Motor neuron (in vitro differentiated cells): ENCODE measurements at regions not wholly inside any gene's neighbourhood (a gene's known extent, or its start where the extent isn't known, plus 50 kb on each side); places are given as distances from the start of the nearest gene placed in this dataset.
A peak's percentile ranks its signal among the peaks of the same experiment; 100 is the strongest.
"Not testable (repeated sequence)": the region's sequence is repeated elsewhere in the genome, so short reads cannot be mapped to it uniquely, and the experiment has no call there.

ENCODE experiments used
- ATAC-seq, 8 experiments: fragments of 200-7000 bp; cut with Tn5 transposase; replicated peaks in 6 of 8; 2 replicates each; pipeline ENCODE4 v1.8.0; 2021; ENCODE audit warnings: mild to moderate bottlenecking in 8 of 8, moderate library complexity in 8 of 8
- H3K27ac ChIP-seq, 2 donors: fragments of 250-450 bp; sonication (Bioruptor Pico); 2 replicates each; pipeline ENCODE4 v1.9.0; 2021; ENCODE audit warnings: antibody characterized with exemption in 2 of 2, mild to moderate bottlenecking in 2 of 2, moderate library complexity in 1 of 2
- H3K4me1 ChIP-seq, 2 donors: fragments of 250-450 bp; sonication (Bioruptor Pico); replicated peaks in 1 of 2; 2 replicates each; pipeline ENCODE4 v1.6.1; 2021; ENCODE audit warnings: antibody characterized with exemption in 2 of 2, mild to moderate bottlenecking in 2 of 2, moderate library complexity in 1 of 2
- H3K4me3 ChIP-seq, 5 donors: fragments of 250-450 bp; sonication (Bioruptor Pico); 2 replicates each; pipeline ENCODE4 v1.9.0; 2021; ENCODE audit warnings: antibody characterized with exemption in 5 of 5, mild to moderate bottlenecking in 5 of 5, moderate library complexity in 4 of 5
- WGBS, 10 experiments: fragments of 450-650 bp; shearing (Covaris generic); methylation state at CpG; one replicate each; pipeline ENCODE4 v1.0.0; 2022; 5-methylcytosine and 5-hydroxymethylcytosine counted together
- in situ Hi-C, 9 experiments: fragments of 400-800 bp; cut with MboI; loops; one replicate each; pipeline ENCODE4 v1.15.0; 2021; ENCODE audit warnings: low sequenced_read_pairs in 9 of 9, low pct_unique_long_range_greater_than_20kb in 2 of 9; ENCODE audit not compliant: unreplicated experiment in 9 of 9

DNA sequence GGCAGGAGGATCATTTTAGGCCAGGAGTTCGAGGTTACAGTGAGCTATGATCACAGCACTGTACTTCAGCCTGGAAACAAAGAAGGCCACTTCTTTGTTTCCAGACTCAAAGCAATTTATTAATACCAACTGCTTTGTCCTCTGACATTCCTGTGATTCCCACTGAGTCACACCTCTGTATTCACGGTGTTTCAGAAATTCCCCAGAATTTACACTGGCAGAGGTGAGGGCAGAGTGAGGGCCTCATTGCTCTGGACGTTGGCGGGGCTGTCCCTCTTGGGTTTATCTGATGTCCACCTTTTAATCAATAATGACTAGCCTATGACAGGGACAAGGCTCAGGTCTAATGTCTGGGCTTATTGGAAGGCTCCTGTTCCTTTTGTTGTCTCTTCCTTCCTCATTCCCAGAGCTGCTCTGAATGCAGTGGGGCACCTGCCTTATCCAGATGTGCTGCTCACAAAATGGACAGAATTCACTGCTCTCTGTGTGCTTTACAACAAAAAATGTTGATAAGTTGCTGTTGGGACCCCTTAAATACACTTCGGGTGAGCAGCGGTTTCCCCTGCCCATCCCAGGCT, 160.1 kb downstream of the BCL2L11 start:
- no CpG with 5 or more reads among the region's 6 CpGs for WGBS, 10 experiments
- H3K27ac ChIP-seq, H3K4me1 ChIP-seq, H3K4me3 ChIP-seq, ATAC-seq, in situ Hi-C loops: not testable (repeated sequence)

DNA sequence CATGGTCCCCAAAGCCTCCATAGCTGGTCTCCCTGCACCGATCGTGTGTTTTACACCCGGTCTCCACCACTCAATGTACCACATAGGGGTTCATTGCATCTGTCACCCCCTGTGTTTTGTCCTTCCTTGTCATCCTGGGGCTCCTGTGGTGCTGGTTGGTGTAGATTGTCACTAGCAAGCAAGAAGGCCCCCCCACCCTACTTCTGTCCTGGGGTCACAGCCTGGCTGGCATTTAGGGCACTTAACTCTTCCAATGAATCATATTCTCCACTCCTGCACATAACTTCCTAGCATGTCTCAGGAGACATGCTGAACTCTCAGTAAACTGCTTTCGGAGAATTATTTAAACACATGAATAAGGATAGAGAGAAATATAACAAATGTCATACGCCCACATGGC, 161.4 kb downstream of the BCL2L11 start:
- H3K4me1 ChIP-seq, H3K27ac ChIP-seq, ATAC-seq, H3K4me3 ChIP-seq, in situ Hi-C loops: not testable (repeated sequence)
- no CpG with 5 or more reads among the region's 5 CpGs for WGBS, 10 experiments

DNA sequence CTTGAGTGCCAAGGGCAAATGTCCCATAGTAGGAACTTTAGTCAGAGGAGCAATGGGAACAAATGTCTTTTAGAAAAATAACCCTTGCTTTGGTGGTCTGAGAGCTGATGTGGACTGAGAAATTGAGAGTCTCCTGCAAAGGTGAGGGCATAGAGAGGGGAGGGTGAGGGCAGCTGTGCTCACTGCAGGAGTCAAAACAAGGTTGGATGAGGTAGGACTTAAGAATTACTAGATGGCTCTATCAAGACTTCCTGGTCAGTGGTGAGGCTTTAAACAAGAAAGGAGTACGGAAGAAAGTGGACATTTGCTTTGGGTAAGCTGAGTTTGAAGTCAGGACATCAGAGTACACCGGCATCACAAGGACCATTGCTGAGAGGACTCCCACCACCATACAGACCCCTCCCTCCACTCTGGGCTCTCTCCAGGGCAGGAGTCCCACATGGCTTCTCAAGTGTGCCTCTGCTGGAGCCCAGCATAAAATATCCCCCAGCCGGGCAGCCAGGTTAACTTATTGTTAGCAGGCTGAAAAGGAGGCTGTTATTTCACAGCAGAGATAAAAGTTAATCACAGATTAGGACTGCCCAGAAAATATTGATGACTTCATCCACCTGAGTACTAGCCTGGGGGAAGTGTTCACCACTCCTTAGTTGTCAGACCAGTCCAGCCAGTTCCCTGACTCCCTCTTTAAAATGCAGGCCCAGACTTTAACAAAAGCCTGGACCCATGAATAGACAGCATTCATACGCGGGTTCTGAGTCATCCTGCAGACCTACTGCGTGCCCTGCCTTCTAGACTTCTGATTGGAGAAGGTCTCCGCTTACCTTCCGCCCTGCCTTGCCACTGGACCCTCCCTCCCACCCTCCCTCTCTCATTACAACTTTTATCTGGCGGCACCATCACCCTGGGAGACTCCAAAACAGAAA, 167.2 kb downstream of the BCL2L11 start:
- H3K4me3 ChIP-seq, H3K27ac ChIP-seq, H3K4me1 ChIP-seq, ATAC-seq, in situ Hi-C loops: not testable (repeated sequence)
- WGBS, 10 experiments = no CpG with 5 or more reads among the region's 9 CpGs

DNA sequence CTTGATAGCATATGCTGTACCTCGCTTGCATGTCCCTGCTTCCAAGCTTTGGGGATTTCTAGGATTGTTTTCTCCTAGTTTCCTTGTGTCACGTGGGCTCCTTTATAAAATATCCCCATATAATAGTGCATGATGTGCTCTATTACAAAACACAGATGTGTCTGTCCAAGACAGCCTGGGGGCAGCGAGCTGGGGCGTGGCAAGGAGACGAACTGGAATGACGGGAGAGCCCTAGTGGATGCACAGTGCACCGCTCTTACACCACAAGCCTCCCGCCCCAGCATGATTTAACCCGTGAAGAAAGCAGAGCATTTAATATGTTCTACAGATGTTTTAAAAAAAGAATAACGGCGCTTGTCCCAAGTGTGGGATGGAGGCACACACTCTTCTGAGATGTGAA, 169.7 kb downstream of the BCL2L11 start:
- H3K4me3 ChIP-seq, H3K27ac ChIP-seq, H3K4me1 ChIP-seq, in situ Hi-C loops: not testable (repeated sequence)
- WGBS, 10 experiments = no CpG with 5 or more reads among the region's 11 CpGs
- peak in 3 of 8 experiments; percentile 72 to 98 (median 92) for ATAC-seq

DNA sequence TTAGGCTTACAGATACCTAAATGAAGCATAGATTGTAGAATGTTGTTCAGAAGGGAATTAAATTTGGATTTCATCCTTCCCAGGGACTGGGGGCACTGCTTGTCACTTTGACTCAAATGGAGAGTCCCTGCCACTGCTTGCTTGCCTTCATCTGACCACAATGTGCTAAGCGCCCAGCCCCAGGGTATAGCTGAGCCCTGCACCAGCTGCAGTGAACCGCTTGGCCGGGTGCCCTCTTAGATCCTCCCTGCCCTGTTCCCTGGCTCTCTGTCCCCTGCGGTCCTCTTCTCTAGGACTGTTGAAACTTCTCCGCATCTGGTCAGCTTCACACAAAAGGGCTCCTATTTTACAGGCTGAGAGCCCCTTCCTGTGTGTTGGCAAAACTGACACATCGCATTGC, 170.9 kb downstream of the BCL2L11 start:
- H3K4me1 ChIP-seq, in situ Hi-C loops, H3K4me3 ChIP-seq, H3K27ac ChIP-seq: not testable (repeated sequence)
- no CpG with 5 or more reads among the region's 6 CpGs for whole genome bisulfite sequencing, 10 experiments
- peak in 2 of 8 experiments; percentile 11 to 61 for ATAC-seq

DNA sequence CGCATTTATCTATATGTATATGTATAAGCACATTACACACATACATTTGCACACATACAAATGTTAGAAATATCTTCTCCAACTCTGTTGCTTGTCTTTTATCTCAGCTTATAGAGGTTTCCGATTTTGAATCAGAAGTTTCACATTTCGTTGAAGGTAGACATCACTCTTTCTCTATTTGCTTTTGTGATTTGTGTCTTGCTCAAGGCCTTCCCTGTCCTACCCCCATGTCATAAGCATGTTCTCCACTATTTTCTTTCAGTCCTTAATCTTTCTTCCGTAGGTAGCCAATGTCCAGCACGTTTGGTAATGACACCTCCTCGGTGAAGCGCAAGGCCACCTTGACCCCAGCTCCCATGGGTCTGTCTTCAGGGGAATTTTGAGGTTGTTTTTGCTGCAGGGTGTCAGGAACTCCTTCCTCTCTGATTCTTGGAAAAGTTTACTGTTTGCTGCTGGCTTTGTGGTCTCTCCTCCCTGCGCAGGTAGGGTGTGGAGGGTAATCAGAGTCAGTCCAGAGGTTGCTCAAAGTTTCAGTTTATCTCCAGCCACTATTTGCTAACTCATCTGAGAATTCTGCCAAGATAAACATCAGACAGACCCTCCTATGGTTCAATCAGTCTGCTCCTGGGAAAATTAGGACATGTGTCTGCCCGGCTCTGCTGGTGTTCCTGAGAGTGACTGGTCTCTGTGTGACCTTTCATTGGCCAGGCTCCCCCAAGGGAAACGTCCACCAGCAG, 171.7 kb downstream of the BCL2L11 start:
- H3K4me3 ChIP-seq, H3K4me1 ChIP-seq, in situ Hi-C loops, H3K27ac ChIP-seq, ATAC-seq: not testable (repeated sequence)
- no CpG with 5 or more reads among the region's 10 CpGs for WGBS, 10 experiments

DNA sequence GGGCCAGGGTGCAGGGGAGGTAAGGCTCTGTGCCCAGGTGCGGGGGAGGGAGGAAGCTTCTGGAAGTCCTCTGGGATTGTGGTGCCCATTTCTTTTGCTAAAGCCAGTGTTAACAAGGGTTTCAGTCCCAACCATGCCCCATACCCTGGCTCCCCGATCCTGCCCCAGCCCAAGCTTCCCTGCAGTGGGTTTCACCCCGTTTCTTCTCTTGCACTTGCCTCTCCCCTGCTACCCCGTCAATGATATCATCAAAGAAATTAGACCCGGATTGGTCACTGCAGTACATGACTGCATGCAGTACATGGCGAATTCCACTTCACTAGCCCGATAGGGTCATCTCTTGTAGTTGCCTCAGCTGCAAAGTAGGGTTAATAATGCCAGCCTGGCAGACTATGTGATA, 174.0 kb downstream of the BCL2L11 start:
- WGBS, 10 experiments = no CpG with 5 or more reads among the region's 7 CpGs
- H3K4me1 ChIP-seq, in situ Hi-C loops, ATAC-seq, H3K27ac ChIP-seq, H3K4me3 ChIP-seq: not testable (repeated sequence)

DNA sequence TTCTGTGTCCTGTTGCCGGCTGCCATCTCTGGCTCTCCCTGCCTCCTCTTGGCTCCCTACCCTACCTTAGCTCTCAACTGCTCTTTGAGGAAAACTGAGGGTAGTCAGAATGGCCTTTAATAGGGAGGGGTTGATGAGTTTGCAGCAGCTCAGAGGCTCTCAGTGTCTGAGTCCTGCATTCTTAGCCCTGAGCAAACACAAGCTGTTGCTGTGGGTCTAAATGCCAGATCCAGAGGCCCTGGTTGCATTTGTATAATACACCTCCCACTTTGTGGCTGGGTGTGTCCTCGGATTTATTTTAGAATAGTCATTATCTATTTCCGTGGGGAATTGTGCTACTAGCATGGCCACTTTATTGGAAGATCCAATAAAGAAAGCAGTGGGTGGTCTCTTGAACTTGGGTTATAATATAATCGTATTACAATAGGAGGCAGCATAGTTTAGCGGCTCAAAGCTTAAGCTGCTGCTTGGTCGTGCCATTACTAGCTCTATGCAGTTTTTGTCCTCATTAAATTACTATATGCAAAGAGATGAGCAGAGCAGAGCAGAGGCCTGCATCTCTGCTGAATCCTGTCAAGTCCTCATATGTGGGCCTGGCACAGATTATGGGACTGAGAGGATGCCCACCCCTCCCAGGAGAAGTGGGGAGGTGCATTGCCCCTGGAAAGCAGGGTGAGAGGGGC, 175.5 kb downstream of the BCL2L11 start:
- WGBS, 10 experiments = no CpG with 5 or more reads among the region's 6 CpGs
- in situ Hi-C loops, H3K4me1 ChIP-seq, H3K4me3 ChIP-seq, H3K27ac ChIP-seq: not testable (repeated sequence)
- peak; percentile 81 to 91 (median 88) for ATAC-seq

DNA sequence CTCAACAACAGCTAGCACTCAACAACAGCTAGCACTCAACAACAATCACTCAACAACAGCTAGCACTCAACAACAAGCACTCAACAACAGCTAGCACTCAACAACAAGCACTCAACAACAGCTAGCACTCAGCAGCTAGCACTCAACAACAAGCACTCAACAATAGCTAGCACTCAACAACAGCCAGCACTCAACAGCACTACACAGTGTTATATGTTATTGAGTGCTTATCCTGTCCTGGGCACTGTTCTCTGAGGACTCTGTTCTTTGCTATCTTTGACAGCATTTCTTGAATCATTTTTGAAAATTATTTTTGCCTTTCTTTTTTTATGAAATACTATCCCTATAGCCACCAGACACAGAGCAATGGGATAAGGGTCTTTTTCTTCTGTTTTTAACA, 176.4 kb downstream of the BCL2L11 start:
- ATAC-seq, H3K27ac ChIP-seq, H3K4me1 ChIP-seq, H3K4me3 ChIP-seq, in situ Hi-C loops: not testable (repeated sequence)

DNA sequence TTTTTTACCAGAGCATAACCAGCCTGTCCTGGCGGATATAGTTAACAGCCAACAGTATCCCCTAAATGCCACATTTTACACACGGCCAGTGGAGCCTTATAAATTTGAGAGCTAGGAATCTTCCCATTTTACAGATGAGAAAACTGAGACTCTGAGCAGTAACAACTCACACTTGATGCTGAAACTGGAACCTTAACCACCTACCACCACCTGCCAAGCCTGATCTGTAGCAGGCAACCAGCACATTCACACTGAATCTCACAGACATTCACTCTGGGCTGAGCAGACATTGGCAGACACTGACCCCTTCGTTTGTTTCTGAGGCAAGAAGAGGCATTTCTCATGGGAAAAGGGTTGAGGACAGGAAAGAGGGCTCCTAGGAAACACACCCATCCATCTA, 178.2 kb downstream of the BCL2L11 start:
- in situ Hi-C loops, H3K27ac ChIP-seq, H3K4me1 ChIP-seq, ATAC-seq, H3K4me3 ChIP-seq: not testable (repeated sequence)
- 83% methylated on average over 2 of the region's 3 CpGs; no CpG with 5 or more reads in 9 of the 10 experiments for WGBS, 10 experiments

DNA sequence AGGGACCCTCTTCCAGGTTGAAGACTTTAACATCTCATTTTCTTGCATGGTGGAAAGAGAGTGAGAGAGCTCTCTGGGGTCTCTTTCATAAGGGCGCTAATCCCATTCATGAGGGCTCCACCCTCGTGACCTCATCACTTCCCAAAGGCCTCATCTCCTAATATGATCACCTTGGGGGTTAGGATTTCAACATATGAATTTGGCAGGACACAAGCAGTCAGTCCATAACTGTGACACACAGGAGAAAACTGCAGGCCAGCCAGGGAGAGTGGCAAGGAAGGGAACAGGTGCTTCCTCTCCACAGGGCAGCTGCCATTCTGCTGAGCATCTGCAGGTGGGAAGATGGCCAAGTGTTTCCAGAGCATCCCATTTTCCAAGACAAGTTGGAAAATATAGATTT, 178.9 kb downstream of the BCL2L11 start:
- WGBS, 10 experiments = no CpG with 5 or more reads among the region's 2 CpGs
- H3K27ac ChIP-seq, ATAC-seq, in situ Hi-C loops, H3K4me3 ChIP-seq, H3K4me1 ChIP-seq: not testable (repeated sequence)

DNA sequence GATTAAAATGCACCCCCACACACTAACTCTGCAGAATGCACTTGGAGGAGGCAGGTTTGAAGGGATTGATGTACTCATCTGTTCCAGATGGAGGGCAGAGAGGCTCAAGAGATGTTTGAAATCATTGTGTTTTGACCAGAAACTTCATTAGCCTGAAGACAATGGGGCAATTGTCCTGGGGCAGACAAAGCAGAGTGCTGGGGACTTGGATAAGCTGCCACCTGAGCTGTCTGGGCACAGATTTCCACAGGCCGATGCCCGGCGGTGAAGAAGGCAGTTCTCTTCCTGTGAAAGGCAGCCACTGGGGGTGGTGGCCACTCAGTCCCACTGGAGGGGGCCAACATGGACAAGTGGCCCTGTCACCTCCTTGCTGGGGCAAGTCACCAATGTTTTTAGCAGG, 181.0 kb downstream of the BCL2L11 start:
- WGBS, 10 experiments = no CpG with 5 or more reads among the region's 3 CpGs
- H3K4me1 ChIP-seq, H3K4me3 ChIP-seq, in situ Hi-C loops, ATAC-seq, H3K27ac ChIP-seq: not testable (repeated sequence)
